Spleen (tissue), 7 donors: ENCODE measurements at regions not wholly inside any gene's neighbourhood (a gene's known extent, or its start where the extent isn't known, plus 50 kb on each side); places are given as distances from the start of the nearest gene placed in this dataset.

Experiments
- POLR2A ChIP-seq, 3 donors: fragments of 450-650 bp; IDR thresholded peaks; one replicate each; pipeline ENCODE4 v1.5.1; 2017; ENCODE audit warnings: antibody characterized with exemption in 3 of 3, mild to moderate bottlenecking in 1 of 3
- TF ChIP-seq, protein P1 (sequence below), 11 experiments: fragments of 200-600 bp in 7 of 11; fragments of 450-650 bp in 4 of 11; sonication (generic) in 4 of 11; IDR thresholded peaks in 8 of 11; conservative IDR thresholded peaks in 3 of 11; 1 replicate in 7 of 11; 2 replicates in 4 of 11; pipeline versions ENCODE4 v1.4.0 to v1.8.0; 2016 to 2021; ENCODE audit warnings: antibody characterized with exemption in 11 of 11, inconsistent platforms in 4 of 11, mild to moderate bottlenecking in 1 of 11
- donor health status: DM: no; HTN: no; CAD: no; lungs with moderate emphysema.
- donor health status: DM: no; HTN: no; CAD: no.
- donor health status: DM: no; HTN: no; CAD: no.

DNA sequence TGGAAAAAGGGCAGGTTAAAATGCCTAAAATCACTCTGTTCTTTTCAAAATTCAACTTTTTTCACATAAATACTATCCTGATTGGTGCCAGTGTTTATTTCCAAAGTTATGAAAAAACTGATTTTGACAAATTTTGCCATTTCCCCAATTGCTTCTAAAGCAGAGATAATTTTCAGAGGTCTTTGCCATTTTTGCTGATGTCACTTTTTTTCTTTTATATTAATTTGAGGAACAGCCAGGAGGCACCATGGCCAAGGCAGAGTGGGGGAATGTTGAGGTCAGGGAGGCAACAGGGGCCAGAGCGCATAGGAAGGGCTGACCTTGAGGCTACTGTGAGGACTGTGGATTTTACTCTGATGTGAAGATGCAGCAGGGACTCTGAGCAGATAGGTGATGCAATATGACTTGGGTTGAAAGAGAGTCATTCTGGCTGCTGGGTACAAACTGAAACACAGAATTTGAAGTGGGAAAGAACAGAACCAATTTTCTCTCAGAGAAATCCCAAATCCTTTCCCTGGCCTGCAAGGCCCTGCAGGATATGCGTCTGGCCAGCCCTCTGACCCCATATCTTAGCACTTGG lies 75.1 kb upstream of the LDAH start:
- TF ChIP-seq, protein P1, sequence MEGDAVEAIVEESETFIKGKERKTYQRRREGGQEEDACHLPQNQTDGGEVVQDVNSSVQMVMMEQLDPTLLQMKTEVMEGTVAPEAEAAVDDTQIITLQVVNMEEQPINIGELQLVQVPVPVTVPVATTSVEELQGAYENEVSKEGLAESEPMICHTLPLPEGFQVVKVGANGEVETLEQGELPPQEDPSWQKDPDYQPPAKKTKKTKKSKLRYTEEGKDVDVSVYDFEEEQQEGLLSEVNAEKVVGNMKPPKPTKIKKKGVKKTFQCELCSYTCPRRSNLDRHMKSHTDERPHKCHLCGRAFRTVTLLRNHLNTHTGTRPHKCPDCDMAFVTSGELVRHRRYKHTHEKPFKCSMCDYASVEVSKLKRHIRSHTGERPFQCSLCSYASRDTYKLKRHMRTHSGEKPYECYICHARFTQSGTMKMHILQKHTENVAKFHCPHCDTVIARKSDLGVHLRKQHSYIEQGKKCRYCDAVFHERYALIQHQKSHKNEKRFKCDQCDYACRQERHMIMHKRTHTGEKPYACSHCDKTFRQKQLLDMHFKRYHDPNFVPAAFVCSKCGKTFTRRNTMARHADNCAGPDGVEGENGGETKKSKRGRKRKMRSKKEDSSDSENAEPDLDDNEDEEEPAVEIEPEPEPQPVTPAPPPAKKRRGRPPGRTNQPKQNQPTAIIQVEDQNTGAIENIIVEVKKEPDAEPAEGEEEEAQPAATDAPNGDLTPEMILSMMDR (IDR thresholded peaks at IDR 0.05 in 8 of 11, conservative IDR thresholded peaks at IDR 0.05 in 3 of 11): no peak
- no peak for TF ChIP-seq POLR2A (IDR thresholded peaks at IDR 0.05)
